Left colon (tissue), 2 donors: ENCODE measurements at regions not wholly inside any gene's neighbourhood (a gene's known extent, or its start where the extent isn't known, plus 50 kb on each side); places are given as distances from the start of the nearest gene placed in this dataset.

Experiments used
- ATAC-seq: fragments of 200-7000 bp; cut with Tn5 transposase; one replicate; pipeline ENCODE4 v1.9.1; 2020; ENCODE audit warnings: mild to moderate bottlenecking, moderate library complexity
- DNase-seq, 2 donors: peaks; one replicate each; pipeline ENCODE4 v3.0.0-alpha.2; 2020
- intact Hi-C, 2 donors: fragments of 100-400 bp; cut with DNase I in 1 of 2; cut with micrococcal nuclease in 1 of 2; formaldehyde crosslinking; loops; one replicate each; pipeline versions ENCODE4 v1.11.2 to v1.14.0; 2022; cut with DNase I, micrococcal nuclease
- donor health status: DM: no; HTN: no; CAD: no.
- donor health status: DM: yes; HTN: yes; CAD: no.

GRCh38 chr5:58358501-58359178, 101.2 kb downstream of the PLK2 start:
- ATAC-seq (no peak), DNase-seq (no peak)
- intact Hi-C loops, result no loop called here

GRCh38 chr5:58357799-58358500, 101.9 kb downstream of the PLK2 start:
- no peak for DNase-seq
- no peak for ATAC-seq
- intact Hi-C loops, result no loop called here

- intact Hi-C loops, result no loop called here
- ATAC-seq, result no peak
- no peak for DNase-seq
These were observed 102.8 kb downstream of the PLK2 start for GRCh38 chr5:58357121-58357520.

DNA sequence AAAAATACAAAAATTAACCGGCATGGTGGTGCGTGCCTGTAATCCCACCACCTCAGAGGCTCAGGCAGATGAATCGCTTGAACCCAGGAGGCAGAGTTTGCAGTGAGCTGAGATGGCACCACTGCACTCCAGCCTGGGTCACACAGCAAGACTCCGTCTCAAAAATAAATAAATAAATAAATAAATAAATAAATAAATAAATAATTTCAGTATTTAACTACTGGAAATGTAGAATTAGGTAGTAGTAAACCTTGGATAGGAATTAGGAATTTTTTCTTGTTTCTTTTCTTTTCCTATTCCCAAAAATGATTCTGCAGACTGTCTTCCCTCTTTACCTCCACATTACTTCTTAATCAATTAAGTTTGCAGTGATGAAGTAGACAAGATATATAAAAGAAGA, 103.2 kb downstream of the PLK2 start:
- DNase-seq (no peak), ATAC-seq (no peak)
- intact Hi-C loops, result no loop called here

DNA sequence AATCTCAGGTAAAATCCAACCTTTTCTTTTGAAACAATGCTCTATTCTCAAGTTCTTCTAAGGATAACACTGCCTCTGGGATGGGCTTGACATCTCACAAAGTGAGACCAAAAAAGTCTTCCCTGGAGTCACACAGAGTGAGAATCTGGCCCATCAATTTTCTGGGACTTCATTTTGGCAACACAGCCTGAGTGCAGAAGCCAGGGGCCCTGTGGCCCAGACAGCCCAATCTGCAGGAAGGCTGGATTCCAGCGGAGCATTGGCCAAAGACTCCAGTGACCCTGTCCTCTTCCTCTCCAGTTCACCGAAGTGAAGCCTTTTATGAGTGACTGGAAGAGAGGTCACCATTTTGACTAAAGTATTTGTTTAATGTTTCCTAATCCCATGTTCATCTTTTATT, 105.1 kb downstream of the PLK2 start:
- ATAC-seq, result no peak
- DNase-seq, result no peak
- intact Hi-C loops, result no loop called here

GRCh38 chr5:58353992-58354391, 105.9 kb downstream of the PLK2 start:
- DNase-seq, result no peak
- intact Hi-C loops, result no loop called here
- ATAC-seq, result no peak

DNA sequence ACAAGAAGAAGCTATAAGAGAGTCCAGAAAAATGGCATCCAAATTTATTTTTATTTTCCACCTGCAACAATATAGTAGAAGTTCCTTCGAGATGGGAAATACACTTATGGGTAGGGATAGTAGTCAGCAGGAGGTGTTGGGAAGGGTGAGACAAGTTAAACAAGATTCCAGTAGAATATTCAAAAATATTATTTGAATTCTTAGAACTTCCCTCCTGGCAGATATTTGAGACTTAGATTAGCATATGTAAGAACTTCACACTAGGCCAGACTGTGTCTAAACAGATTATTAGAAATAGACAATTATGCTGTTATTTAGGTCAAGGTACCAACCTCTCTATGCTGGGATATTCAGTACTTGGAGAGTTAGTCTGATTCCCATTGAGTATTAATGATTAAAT, 108.7 kb downstream of the PLK2 start:
- no peak for ATAC-seq
- no peak for DNase-seq
- intact Hi-C loops, result no loop called here

GRCh38 chr5:58348996-58349728, 110.7 kb downstream of the PLK2 start:
- no peak for DNase-seq
- intact Hi-C loops, result no loop called here
- no peak for ATAC-seq

DNA sequence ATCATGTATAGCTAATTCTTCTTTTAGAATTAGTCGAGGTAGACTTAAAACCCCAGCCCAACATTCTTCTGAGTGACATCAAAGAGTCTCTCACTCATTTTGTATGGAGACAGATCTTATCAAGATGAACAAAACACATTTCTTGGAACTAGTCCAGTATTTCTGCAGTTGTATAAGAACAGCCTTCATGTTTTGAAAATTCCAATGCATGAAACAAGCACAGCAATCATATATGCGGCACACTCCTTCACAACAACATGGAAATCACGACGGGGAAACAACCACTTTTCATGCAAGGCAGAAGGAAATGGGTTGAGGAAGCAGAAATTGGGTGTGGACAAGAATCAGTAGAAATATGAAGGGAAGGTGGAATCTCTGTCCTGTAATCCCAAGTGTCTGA, 113.8 kb downstream of the PLK2 start:
- DNase-seq (no peak), ATAC-seq (no peak)
- intact Hi-C loops, result no loop called here

- ATAC-seq (no peak), DNase-seq (no peak)
- intact Hi-C loops, result no loop called here
These were observed 118.4 kb downstream of the PLK2 start for GRCh38 chr5:58341476-58341875.

DNA sequence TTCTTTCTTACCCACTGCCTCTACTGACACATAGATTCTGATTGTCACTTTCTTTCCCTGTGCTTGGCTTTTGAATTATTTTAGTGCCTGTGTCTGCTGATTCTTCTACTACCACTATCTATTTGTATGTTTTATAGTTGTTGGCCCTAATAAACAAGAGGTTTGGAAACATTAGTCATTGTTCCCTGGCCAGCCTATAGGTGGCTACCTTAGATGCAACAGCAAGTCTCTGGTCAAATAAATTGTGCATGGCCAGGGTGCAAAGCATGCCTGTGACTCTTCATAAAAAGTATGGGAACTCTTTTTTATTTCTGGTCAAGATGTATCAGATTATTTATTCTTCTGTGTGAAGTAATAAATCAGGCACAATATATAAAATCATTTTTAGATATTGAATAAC, 124.4 kb downstream of the PLK2 start:
- DNase-seq (no peak), ATAC-seq (no peak)

DNA sequence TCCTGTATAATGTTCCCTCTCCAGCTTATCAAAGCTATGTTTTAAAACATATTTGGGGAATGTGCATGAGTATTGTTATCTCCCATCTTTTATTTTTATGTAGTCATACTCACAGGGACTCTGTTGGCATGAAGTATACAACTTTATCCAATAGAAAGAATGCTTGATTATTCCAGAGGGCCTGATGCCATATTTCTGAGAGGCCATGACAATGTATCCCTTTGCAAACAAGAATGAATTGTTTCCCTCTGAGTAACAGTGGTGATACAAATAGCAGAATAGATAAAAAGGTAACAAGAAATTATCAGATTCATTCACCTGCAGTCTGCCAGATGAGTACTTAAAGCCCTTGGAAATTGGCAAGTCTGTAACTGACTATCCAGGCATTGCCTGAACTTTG, 125.9 kb downstream of the PLK2 start:
- DNase-seq (no peak), ATAC-seq (no peak)

More for the DNA sequence above, 124.4 kb downstream of the PLK2 start:
- intact Hi-C loops, result no loop called here

DNA sequence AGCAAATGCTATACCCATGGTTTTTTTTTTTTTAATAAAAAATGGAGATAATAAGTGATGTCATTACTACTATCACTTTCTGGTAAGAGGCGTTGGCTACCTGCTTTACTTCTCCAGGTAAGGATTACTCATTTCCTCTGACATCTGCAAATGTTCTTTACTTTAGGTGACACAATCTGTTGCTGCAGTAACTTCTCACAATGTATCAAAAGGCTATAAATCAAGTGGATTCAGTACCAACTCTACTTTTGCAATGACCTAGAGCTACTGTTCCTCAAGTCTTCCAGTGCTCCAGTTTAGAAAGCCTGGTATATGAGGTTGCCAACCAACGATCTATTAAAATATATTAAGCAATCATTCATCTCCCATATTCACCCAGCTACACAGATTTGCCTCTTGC, 129.1 kb downstream of the PLK2 start:
- intact Hi-C loops, result no loop called here
- DNase-seq (no peak), ATAC-seq (no peak)

More for the DNA sequence above, 125.9 kb downstream of the PLK2 start:
- intact Hi-C loops, result no loop called here

GRCh38 chr5:58327289-58327688, 132.6 kb downstream of the PLK2 start:
- intact Hi-C loops, result no loop called here
- DNase-seq (no peak), ATAC-seq (no peak)

DNA sequence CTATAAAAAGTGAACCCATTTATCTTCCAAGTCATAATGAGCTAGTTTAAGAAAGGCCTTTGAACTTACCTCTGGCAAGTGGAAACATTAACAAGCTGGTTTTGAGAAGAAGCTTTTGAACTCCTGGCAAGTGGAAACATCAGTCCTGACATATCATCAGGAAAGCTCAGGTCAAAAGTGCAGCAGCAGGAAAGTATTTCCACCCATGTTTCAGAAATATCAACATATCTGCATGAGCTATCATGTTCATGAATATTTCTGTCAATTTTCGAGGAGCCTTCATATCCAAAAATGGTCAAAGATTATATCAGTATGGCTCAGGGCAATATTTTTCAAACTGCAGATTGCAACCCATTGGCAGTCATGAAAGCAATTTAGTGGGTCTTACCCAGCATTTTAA, 133.9 kb downstream of the PLK2 start:
- DNase-seq (no peak), ATAC-seq (no peak)
- intact Hi-C loops, result no loop called here

- intact Hi-C loops, result no loop called here
- no peak for DNase-seq
- no peak for ATAC-seq
These were observed 137.4 kb downstream of the PLK2 start for GRCh38 chr5:58322453-58322852.

DNA sequence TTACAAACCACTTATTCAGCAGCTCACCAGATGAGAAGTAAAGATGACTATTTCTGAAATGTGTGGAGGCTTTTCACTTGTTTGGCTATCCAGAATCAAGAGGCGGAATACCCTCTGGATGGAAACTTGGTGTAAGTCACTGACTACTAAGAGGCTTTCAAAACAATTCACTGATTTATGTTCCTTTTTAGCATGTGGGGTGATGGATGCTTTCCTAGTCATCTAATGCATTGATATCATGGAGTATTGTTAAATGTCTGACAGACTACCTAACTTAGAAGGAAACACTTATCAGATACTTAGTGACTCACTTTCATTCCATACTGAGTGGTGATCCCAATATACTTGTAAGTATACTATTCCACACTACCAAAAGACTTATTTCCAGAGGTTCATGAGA, 141.4 kb downstream of the PLK2 start:
- ATAC-seq (no peak), DNase-seq (no peak)
- intact Hi-C loops, result no loop called here

DNA sequence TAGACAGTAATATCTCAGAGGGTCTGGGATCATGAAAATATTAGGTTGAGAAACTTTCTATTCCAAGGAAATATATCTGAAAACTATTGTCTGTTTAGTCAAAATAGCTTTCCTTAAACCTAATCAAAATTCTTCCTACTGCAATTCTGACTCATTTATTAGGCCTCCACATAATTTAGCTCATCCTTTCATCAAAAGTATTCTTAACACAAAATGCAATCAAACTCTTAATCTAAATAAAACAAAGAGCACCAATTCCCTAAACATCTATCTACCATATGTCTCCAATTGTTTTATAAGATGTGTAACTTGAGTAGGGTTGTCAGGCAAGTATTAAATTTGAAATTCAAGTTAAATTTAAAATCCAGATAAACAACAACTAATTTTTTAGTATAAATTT, 142.1 kb downstream of the PLK2 start:
- intact Hi-C loops, result no loop called here
- ATAC-seq, result no peak
- no peak for DNase-seq

GRCh38 chr5:58317009-58317408, 142.9 kb downstream of the PLK2 start:
- no peak for ATAC-seq
- no peak for DNase-seq
- intact Hi-C loops, result no loop called here

DNA sequence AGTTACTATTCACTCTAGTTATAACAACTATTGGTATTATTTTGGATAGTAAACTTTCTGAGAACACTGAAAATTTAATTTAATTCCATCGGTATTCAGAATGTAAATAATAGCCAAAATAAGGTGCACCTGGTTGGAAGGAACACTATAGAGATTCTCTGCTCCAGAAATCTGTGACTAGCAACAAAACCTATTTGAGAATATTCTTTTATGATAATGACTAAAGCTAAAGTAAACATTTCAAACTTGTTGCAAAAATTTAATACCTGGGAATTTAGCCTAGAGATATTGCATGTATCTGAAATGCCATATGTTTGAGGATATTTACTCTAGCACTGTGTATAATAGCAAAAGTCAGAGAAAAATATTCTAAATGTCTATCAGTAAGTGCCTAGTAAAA, 144.1 kb downstream of the PLK2 start:
- intact Hi-C loops, result no loop called here
- no peak for DNase-seq
- ATAC-seq, result no peak
